NOMO-1 (cell line): ENCODE measurements at regions not wholly inside any gene's neighbourhood (a gene's known extent, or its start where the extent isn't known, plus 50 kb on each side); places are given as distances from the start of the nearest gene placed in this dataset.

Experiments used
- DNase-seq, 2 experiments: peaks; one replicate each; lab custom pipeline; 2025; ENCODE audit not compliant: unreplicated experiment in 2 of 2; lab: John Stamatoyannopoulos, UW

- no peak for DNase-seq
Measured at GRCh38 chr11:112354364-112354763, 93.7 kb upstream of the PLET1 start.

- no peak for DNase-seq
Measured at GRCh38 chr11:112355726-112356125, 95.1 kb upstream of the PLET1 start.

- no peak for DNase-seq
Measured at GRCh38 chr11:112357488-112357887, 96.8 kb upstream of the PLET1 start.

DNA sequence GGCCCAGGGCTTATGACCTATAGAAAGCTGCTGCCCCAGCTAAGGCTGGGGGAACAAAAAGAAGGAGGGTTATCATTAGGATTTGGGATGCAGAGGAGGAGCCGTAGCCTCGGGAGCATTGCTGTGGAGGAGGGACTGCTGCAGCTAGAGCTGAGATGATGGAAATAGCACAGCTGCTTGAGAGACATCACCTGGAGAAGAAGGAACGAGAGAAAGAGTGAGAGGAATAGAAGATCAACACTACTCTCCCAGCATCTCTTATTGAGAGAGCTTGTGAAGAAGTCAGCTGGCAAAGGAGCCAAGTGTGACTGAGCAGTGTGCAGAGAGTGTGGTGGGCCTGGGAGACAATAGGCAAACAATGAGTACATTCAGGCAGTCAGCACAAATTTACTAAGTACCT lies 100.7 kb upstream of the PLET1 start:
- DNase-seq = no peak

- no peak for DNase-seq
Measured at GRCh38 chr11:112363527-112363926, 102.9 kb upstream of the PLET1 start.

- DNase-seq = no peak
Measured at GRCh38 chr11:112364962-112365481, 104.4 kb upstream of the PLET1 start.

- DNase-seq = no peak
Measured at GRCh38 chr11:112366012-112366411, 105.4 kb upstream of the PLET1 start.

- no peak for DNase-seq
Measured at GRCh38 chr11:112366777-112367176, 106.1 kb upstream of the PLET1 start.

DNA sequence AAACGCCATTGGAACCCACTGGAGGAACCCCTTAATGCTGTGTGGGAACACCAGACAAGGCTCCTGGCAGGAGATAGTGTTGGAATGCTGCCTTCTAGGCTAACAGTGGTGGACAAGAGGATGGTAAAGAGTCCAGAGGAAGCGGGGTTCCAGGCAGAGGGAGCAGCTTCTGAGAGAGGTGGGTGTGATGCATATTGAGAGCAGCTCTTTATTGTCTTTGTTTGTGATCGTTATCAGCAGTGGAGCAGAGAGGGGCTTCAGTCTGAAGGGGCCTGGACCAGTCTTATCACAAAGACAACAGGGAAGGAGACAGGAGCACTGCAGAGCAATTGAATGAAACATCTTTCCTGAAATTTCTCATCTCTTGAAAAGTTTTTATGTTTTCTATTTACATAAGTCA lies 106.8 kb upstream of the PLET1 start:
- DNase-seq = no peak

DNA sequence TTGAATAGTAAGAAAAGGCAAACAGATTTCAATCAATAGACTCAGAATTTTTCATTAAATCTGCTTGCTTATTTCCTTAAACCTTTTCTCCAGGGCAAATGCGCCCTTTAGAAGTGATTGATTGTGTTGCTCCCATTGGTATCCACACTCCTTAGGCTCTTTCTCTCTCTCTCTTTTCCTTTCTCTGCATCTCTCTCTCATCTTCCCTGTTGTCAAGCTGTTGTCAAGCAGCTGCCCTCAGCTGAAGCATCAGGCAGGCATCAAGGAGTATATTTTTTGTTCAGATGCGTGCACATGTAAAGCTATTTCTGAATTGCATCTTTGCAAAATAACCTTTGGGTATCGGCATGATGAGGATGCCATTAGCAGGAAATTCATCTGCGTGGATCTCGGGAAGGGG lies 107.2 kb upstream of the PLET1 start:
- no peak for DNase-seq

- no peak for DNase-seq
Measured at GRCh38 chr11:112368381-112368780, 107.7 kb upstream of the PLET1 start.

GRCh38 chr11:112369374-112369773 lies 108.7 kb upstream of the PLET1 start:
- DNase-seq = no peak

- no peak for DNase-seq
Measured at GRCh38 chr11:112369916-112370315, 109.3 kb upstream of the PLET1 start.

DNA sequence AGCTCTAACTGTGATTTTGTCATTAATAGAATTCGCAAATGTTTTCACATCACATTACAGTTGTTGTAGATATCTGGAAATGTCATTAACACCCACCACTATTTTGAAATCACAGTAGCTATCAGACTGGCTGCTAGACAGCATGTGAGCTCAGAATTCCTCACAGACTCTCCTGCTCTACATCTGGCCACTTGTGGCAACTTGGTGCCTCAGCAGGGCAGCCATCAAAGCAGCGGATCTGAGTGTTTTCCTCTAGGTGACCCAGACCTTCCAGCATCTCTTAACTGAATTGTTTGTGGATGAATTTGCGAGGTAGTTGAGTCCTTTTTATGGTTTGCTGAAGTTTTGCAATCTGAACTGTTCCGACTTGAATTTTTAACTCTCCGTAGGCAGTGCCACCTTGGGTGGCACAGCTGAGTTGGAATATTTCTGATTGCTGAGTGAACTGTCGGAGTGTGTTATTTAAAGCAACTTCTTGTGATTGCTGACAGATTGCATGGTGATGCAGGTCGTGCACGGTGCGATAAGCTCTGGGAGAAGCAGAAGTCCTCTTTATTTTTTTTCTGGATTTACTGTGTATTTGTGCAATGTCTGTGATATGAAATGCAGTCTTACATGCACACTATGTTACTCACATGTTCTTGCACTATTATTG lies 114.0 kb upstream of the PLET1 start:
- DNase-seq = no peak

DNA sequence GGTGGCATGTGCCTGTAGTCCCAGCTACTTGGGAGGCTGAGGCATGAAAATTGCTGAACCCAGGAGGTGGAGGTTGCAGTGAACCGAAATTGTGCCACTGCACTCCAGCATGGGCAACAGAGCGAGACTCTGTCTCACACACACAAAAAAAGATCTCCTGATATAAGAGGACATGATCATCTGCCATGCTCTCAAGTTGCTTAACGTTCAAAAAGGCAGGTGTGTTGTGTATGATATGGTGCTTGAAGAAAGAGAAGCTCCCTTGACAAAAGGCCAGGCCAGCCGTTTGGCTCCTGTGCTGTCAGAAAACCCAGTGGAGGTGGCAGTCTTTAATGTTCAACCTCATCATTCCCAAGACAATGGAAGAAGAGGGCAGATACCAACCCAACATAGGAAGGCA lies 117.3 kb upstream of the PLET1 start:
- DNase-seq = no peak

DNA sequence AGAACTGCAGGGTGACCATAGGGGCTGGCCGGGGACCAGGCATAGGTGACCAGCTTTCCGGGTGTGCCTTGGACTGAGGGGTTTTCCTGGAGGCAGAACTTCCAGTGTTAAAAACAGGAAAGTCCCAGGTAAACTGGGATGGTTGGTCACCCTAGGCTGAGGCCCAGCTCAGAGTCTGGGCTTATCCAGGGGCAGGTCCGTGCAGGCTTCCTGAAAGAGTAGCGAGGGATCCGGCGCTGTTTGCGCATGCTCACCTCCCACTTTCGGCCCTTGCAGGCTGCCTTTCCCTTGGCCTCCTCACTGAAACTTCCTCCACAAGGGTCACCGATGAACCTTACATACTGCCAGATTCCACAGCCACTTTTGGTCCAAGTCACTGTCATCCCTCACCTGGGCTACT lies 119.8 kb upstream of the PLET1 start:
- no peak for DNase-seq

- DNase-seq = no peak
Measured at GRCh38 chr11:112381578-112381977, 120.9 kb upstream of the PLET1 start.

- no peak for DNase-seq
Measured at GRCh38 chr11:112382561-112382960, 121.9 kb upstream of the PLET1 start.

GRCh38 chr11:112388496-112388895 lies 127.8 kb upstream of the PLET1 start:
- no peak for DNase-seq

DNA sequence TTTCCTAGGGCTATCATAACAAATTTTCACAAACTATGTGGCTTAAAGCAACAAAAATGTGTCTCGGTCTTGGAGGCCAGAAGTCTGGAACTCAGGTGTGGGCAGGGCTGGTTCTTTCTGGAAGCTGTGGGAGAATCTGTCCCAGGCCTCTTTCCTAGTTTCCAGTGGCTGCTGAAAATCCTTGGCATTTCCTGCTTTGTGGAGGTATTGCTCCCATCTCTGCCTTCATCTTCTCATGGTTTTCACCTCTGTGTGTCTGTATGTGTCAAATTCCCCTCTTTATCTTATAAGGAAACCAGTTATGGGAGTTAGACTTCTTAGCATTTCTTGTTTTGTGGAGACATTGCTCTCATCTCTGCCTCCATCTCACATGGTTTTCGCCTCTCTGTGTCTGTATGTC lies 130.4 kb upstream of the PLET1 start:
- no peak for DNase-seq

GRCh38 chr11:112392904-112393303 lies 132.2 kb upstream of the PLET1 start:
- peak in 1 of 2 experiments; percentile 15 for DNase-seq

DNA sequence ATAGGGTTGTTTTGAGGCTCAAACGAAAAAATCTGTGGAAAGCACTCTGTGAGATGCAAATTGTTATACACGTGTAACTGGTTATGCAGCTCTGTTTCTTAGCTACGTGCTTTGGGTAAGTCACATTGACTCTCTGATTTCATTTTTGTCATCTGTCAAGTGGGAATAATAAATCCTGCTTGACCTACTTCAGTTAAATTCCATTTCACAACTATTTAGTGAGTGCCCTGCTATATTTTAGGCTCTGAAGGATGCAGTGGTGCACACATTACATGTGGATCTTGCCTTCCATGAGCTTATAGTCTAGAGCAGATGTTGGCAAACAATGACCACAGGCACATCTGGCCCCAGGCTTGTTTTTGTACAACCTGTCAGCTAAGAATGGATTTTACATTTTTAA lies 133.6 kb upstream of the PLET1 start:
- no peak for DNase-seq

GRCh38 chr11:112396076-112396475 lies 135.4 kb upstream of the PLET1 start:
- DNase-seq = no peak
